Type B pancreatic cell (in vitro differentiated cells): ENCODE measurements at regions not wholly inside any gene's neighbourhood (a gene's known extent, or its start where the extent isn't known, plus 50 kb on each side); places are given as distances from the start of the nearest gene placed in this dataset.

Experiments
- DNase-seq: peaks from one replicate; pipeline ENCODE4 v3.0.0; 2021; ENCODE audit warnings: mixed read lengths; ENCODE audit not compliant: unreplicated experiment; ENCODE audit errors: extremely low spot score
- H3K27ac Mint-ChIP-seq: 2 replicates; pipeline ENCODE4 v1.8.0; 2021; ENCODE audit warnings: mild to moderate bottlenecking, mixed read lengths
- H3K27me3 Mint-ChIP-seq: 2 replicates; pipeline ENCODE4 v1.8.0; 2021; ENCODE audit warnings: mixed read lengths
- H3K36me3 Mint-ChIP-seq: 2 replicates; pipeline ENCODE4 v1.8.0; 2021; ENCODE audit warnings: mixed read lengths
- H3K4me1 Mint-ChIP-seq: one replicate; pipeline ENCODE4 v1.8.0; 2021; ENCODE audit warnings: mixed read lengths; ENCODE audit not compliant: unreplicated experiment
- H3K4me3 Mint-ChIP-seq: 2 replicates; pipeline ENCODE4 v1.8.0; 2021; ENCODE audit warnings: mild to moderate bottlenecking, mixed read lengths
- H3K9me3 Mint-ChIP-seq: 2 replicates; pipeline ENCODE4 v1.8.0; 2021; ENCODE audit warnings: mixed read lengths
- TF ChIP-seq, protein P1 (sequence below): fragments of 200-600 bp; sonication (generic); conservative IDR thresholded peaks from 2 replicates; pipeline ENCODE4 v1.5.0; 2021; ENCODE audit warnings: antibody characterized with exemption, mild to moderate bottlenecking

DNA sequence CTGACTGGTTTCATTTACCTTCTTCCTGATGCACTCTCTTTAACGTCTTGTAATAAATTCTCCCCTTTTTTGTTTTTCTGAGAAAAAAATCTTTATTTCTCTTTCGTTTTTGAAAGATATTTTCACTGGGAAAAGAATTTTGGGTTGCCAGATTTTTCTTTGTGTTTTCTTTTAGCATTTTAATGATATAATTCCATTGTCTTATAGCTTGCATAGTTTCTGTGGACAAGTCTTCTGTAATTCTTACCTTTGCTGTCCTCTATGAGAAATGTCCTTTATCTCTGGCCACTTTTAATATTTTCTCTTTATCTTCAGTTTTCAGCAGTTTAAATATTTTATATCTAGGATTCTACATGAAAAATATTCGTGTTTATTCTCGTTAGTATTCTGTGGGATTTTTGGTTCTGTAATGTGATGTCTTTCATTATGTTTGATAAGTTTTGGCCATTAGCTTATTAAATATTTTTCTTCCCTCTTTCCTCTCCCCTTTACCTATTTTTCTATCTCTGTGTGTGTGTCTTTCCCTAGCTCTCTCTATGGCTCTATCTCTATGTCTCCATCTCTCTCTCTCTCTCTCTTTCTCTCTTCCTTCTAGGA lies 236.5 kb downstream of the C16orf95 start:
- no peak for DNase-seq
- peaks cover 6% of the 10 kb centered on the region for H3K36me3 Mint-ChIP-seq
- peaks cover 29% of the 10 kb centered on the region for H3K9me3 Mint-ChIP-seq
- peaks cover 12% of the 10 kb centered on the region for H3K27me3 Mint-ChIP-seq
- no peak overlapping the region for H3K4me3 Mint-ChIP-seq
- H3K4me1 Mint-ChIP-seq: no peaks in the 10 kb centered on the region
- no peak overlapping the region for H3K27ac Mint-ChIP-seq
- TF ChIP-seq, protein P1, sequence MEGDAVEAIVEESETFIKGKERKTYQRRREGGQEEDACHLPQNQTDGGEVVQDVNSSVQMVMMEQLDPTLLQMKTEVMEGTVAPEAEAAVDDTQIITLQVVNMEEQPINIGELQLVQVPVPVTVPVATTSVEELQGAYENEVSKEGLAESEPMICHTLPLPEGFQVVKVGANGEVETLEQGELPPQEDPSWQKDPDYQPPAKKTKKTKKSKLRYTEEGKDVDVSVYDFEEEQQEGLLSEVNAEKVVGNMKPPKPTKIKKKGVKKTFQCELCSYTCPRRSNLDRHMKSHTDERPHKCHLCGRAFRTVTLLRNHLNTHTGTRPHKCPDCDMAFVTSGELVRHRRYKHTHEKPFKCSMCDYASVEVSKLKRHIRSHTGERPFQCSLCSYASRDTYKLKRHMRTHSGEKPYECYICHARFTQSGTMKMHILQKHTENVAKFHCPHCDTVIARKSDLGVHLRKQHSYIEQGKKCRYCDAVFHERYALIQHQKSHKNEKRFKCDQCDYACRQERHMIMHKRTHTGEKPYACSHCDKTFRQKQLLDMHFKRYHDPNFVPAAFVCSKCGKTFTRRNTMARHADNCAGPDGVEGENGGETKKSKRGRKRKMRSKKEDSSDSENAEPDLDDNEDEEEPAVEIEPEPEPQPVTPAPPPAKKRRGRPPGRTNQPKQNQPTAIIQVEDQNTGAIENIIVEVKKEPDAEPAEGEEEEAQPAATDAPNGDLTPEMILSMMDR: no peak

DNA sequence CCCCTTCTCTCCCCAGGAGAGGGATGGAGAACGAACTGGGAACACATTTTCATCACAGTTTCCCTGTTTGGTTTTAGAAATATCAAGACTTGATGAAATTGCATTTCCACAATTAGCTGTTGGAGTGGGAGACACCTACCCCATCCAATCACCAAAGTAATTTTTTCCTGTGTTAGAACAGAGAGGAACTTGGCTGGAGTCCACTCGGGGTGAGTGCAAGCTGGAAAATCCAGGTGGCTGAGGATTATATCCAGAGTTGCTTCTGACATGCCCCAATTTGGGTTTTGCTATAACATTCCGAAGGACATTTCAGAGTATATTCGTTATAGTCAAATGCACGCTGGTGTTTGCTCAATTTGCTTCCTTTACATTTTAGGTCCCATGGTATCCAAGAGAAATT lies 231.8 kb downstream of the C16orf95 start:
- H3K9me3 Mint-ChIP-seq: peaks cover 14% of the 10 kb centered on the region
- peaks cover 6% of the 10 kb centered on the region for H3K36me3 Mint-ChIP-seq
- peaks cover 7% of the 10 kb centered on the region for H3K4me1 Mint-ChIP-seq
- H3K27ac Mint-ChIP-seq: no peak overlapping the region
- no peak overlapping the region for H3K4me3 Mint-ChIP-seq
- peaks cover 9% of the 10 kb centered on the region for H3K27me3 Mint-ChIP-seq
- TF ChIP-seq, protein P1: no peak
- DNase-seq: no peak

DNA sequence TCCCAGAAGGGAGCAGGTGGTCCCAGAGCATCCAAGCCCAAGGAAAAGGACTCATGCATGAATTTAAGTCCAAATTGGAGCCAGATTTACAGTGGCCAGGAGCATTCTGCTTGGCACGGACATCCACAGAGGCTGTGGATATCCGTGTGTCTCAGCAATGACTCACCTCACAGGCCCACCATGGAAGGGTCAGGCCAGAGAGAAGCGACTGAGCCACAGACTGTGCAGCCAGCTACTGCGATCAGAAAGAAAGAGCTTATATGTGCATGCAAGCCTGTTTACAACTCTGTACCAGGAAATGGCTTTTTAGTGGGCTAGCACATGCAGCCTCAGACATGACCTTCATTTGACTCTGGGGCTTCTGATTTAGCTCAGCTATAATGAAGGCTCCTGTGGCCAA lies 231.0 kb downstream of the C16orf95 start:
- no peak overlapping the region for H3K27ac Mint-ChIP-seq
- DNase-seq: peak; percentile 25
- TF ChIP-seq, protein P1: no peak
- H3K4me3 Mint-ChIP-seq: no peak overlapping the region
- peaks cover 11% of the 10 kb centered on the region for H3K27me3 Mint-ChIP-seq
- H3K36me3 Mint-ChIP-seq: peaks cover 6% of the 10 kb centered on the region
- peaks cover 7% of the 10 kb centered on the region for H3K9me3 Mint-ChIP-seq
- H3K4me1 Mint-ChIP-seq: peaks cover 7% of the 10 kb centered on the region

DNA sequence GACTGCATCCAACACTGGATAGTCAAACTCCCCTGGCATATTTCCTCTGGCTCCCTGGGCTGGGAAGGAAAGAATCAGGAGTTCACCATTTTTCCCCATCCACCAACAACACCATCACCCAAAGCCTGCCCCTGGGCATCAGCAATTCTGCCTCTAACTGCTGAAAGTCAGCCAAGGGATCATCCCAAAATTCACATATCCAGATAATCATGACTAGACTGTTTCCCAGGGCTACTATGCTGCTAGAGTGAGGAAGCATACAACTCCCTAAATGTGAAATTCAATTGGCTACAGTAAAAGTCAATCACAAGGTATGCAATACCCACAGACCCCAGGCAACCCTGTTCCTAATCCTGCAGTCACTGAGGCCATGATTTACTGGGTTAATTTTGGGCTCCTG lies 230.6 kb downstream of the C16orf95 start:
- H3K9me3 Mint-ChIP-seq: peaks cover 4% of the 10 kb centered on the region
- peak; percentile 6 for DNase-seq
- no peak overlapping the region for H3K27ac Mint-ChIP-seq
- H3K27me3 Mint-ChIP-seq: peaks cover 11% of the 10 kb centered on the region
- TF ChIP-seq, protein P1: no peak
- peaks cover 5% of the 10 kb centered on the region for H3K36me3 Mint-ChIP-seq
- peaks cover 7% of the 10 kb centered on the region for H3K4me1 Mint-ChIP-seq
- no peak overlapping the region for H3K4me3 Mint-ChIP-seq

DNA sequence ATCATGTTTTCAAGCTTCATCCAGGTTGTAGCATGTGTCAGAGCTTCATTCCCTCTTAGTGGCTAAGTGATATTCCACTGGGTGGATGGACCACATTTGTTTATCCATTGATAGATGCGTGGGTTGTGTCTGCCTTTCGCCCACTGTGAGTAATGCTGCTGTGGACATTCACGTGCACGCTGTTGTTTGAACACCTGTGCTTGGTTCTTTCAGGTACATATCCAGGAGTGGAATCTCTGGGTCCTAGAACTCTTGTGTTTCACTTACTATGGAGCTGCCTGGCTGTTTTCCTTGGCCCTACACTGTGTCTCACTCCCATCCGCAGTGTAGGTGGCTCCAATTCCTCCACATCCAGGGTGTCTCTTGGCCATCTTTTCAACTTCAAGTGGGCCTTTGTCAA lies 224.2 kb downstream of the C16orf95 start:
- TF ChIP-seq, protein P1: no peak
- peak; percentile 25 for DNase-seq
- Mint-ChIP-seq H3K4me1 (peaks cover 21% of the 10 kb centered on the region), H3K27ac (no peak overlapping the region), H3K9me3 (no peaks in the 10 kb centered on the region), H3K27me3 (peaks cover 25% of the 10 kb centered on the region), H3K4me3 (no peak overlapping the region), H3K36me3 (no peaks in the 10 kb centered on the region)
